MM.1S (cell line): ENCODE measurements at regions not wholly inside any gene's neighbourhood (a gene's known extent, or its start where the extent isn't known, plus 50 kb on each side); places are given as distances from the start of the nearest gene placed in this dataset.

Experiments used
- EZH2 ChIP-seq: fragments of 300-600 bp; sonication (generic); optimal IDR thresholded peaks from 2 replicates; pipeline ENCODE3; 2017; ENCODE audit warnings: low read depth, mild to moderate bottlenecking, antibody characterized with exemption, low read length, mixed read lengths
- EZH2phosphoT487 ChIP-seq: fragments of 300-600 bp; sonication (generic); IDR thresholded peaks from 2 replicates; pipeline ENCODE4 v1.6.1; 2018; ENCODE audit warnings: antibody characterized with exemption, low read length
- TF ChIP-seq, protein P1 (sequence below): fragments of 300-600 bp; sonication (generic); IDR thresholded peaks from 2 replicates; pipeline ENCODE4 v1.5.1; 2016; ENCODE audit warnings: antibody characterized with exemption, low read length, mixed read lengths

DNA sequence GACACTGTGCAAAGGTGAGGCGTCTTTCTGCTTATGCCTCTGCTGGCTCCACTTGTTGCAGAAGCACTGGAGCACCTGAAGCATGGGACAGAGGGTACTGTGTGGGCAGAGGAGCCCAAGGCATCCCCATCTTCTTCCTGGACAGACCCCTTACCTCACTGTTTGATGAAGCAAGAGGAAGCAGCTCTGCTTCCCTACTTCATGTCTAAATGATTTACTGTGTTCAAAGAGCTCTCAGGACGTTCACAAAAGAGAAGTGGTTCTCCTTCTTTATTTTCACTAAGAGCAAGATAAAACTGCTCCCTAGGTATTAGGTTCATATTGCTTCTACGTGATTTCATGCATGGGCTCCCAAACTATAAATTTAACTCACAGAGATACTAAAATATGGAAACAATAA is 1635.4 kb upstream of the SLC10A2 start:
- TF ChIP-seq, protein P1, sequence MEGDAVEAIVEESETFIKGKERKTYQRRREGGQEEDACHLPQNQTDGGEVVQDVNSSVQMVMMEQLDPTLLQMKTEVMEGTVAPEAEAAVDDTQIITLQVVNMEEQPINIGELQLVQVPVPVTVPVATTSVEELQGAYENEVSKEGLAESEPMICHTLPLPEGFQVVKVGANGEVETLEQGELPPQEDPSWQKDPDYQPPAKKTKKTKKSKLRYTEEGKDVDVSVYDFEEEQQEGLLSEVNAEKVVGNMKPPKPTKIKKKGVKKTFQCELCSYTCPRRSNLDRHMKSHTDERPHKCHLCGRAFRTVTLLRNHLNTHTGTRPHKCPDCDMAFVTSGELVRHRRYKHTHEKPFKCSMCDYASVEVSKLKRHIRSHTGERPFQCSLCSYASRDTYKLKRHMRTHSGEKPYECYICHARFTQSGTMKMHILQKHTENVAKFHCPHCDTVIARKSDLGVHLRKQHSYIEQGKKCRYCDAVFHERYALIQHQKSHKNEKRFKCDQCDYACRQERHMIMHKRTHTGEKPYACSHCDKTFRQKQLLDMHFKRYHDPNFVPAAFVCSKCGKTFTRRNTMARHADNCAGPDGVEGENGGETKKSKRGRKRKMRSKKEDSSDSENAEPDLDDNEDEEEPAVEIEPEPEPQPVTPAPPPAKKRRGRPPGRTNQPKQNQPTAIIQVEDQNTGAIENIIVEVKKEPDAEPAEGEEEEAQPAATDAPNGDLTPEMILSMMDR: no peak
- TF ChIP-seq EZH2phosphoT487 (no peak), EZH2 (no peak)
